Neutrophil (primary cell): ENCODE measurements at regions not wholly inside any gene's neighbourhood (a gene's known extent, or its start where the extent isn't known, plus 50 kb on each side); places are given as distances from the start of the nearest gene placed in this dataset.
"Not testable (repeated sequence)": the region's sequence is repeated elsewhere in the genome, so short reads cannot be mapped to it uniquely, and the experiment has no call there.

Source experiments
- H3K27ac ChIP-seq: fragments of 200-600 bp; sonication (generic); 2 replicates; pipeline ENCODE4 v1.5.1; 2016; ENCODE audit warnings: mild to moderate bottlenecking, moderate library complexity
- H3K27me3 ChIP-seq: fragments of 200-600 bp; sonication (generic); 2 replicates; pipeline ENCODE4 v1.6.0; 2016; ENCODE audit warnings: mild to moderate bottlenecking
- H3K36me3 ChIP-seq: fragments of 200-600 bp; sonication (generic); 2 replicates; pipeline ENCODE4 v1.5.1; 2017
- H3K4me1 ChIP-seq, 2 experiments: fragments of 200-600 bp in 1 of 2; sonication (generic) in 1 of 2; 1 replicate in 1 of 2; 2 replicates in 1 of 2; pipeline versions ENCODE4 v1.5.1 to v1.6.1; 2013 to 2016; ENCODE audit warnings: low read depth in 1 of 2, low read length in 1 of 2, mild to moderate bottlenecking in 1 of 2, moderate library complexity in 1 of 2; ENCODE audit not compliant: control insufficient read depth in 1 of 2, insufficient read depth in 1 of 2
- H3K4me3 ChIP-seq, 2 experiments: fragments of 200-600 bp in 1 of 2; sonication (generic) in 1 of 2; 1 replicate in 1 of 2; 2 replicates in 1 of 2; pipeline ENCODE4 v1.5.1; 2013 to 2016; ENCODE audit warnings: low read depth in 1 of 2, low read length in 1 of 2, mild to moderate bottlenecking in 1 of 2, moderate library complexity in 1 of 2
- H3K9me3 ChIP-seq: fragments of 200-600 bp; sonication (generic); 2 replicates; pipeline ENCODE4 v1.5.1; 2016
- TF ChIP-seq, protein P1 (sequence below): fragments of 200-600 bp; sonication (generic); IDR thresholded peaks from 2 replicates; pipeline ENCODE4 v1.5.1; 2016; ENCODE audit warnings: antibody characterized with exemption

DNA sequence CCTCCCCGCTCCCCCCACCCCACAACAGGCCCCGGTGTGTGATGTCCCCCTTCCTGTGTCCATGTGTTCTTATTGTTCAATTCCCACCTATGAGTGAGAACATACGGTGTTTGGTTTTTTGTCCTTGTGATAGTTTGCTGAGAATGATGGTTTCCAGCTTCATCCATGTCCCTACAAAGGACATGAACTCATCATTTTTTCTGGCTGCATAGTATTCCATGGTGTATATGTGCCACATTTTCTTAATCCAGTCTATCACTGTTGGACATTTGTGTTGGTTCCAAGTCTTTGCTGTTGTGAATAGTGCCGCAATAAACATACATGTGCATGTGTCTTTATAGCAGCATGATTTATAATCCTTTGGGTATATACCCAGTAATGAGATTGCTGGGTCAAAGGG, 104.3 kb downstream of the MTPN start:
- H3K4me1 ChIP-seq, H3K4me3 ChIP-seq, H3K9me3 ChIP-seq, H3K27me3 ChIP-seq, H3K27ac ChIP-seq, H3K36me3 ChIP-seq: not testable (repeated sequence)

DNA sequence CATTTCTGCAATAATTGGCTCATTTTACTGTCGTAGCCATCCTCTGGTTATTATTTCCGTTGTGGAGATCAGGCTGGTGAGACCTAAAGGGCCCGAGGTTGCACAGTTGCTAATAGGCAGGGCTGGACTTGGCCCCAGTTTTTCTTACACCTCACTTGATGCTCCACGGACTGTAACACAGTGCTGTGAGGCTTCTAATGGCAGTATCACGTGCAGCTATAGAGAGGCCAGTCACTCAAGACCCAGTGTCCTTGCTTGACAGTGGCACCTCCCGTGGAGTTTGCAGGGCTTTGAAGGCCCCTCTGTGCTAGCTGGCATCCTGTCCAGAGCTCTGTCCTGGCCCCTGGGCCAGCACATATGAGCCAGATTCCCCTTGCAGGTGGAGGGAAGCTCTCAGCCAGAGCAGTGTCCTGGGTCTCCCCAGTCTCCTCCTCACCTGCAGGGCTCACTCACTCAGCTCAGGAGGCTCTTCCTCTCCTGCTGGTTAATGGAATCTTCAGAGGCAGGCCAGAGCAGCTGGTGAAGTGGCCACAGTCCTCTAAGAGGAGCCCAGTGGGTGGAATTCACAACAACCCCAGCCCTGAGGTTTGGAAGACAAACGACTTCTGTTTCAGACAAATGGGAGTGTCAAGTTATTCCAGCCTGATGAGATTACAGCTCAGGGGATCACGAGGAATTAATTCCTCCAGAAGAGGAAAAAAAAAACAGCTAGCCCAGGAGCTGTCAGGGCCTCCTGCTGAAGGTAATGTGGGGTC, 114.2 kb upstream of the FAM180A start:
- Histone ChIP-seq H3K4me1 (no peaks in the 10 kb centered on the region), H3K4me3 (no peak overlapping the region), H3K36me3 (no peaks in the 10 kb centered on the region), H3K27ac (no peak overlapping the region), H3K9me3 (no peaks in the 10 kb centered on the region), H3K27me3 (no peaks in the 10 kb centered on the region)
- TF ChIP-seq, protein P1, sequence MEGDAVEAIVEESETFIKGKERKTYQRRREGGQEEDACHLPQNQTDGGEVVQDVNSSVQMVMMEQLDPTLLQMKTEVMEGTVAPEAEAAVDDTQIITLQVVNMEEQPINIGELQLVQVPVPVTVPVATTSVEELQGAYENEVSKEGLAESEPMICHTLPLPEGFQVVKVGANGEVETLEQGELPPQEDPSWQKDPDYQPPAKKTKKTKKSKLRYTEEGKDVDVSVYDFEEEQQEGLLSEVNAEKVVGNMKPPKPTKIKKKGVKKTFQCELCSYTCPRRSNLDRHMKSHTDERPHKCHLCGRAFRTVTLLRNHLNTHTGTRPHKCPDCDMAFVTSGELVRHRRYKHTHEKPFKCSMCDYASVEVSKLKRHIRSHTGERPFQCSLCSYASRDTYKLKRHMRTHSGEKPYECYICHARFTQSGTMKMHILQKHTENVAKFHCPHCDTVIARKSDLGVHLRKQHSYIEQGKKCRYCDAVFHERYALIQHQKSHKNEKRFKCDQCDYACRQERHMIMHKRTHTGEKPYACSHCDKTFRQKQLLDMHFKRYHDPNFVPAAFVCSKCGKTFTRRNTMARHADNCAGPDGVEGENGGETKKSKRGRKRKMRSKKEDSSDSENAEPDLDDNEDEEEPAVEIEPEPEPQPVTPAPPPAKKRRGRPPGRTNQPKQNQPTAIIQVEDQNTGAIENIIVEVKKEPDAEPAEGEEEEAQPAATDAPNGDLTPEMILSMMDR = no peak

DNA sequence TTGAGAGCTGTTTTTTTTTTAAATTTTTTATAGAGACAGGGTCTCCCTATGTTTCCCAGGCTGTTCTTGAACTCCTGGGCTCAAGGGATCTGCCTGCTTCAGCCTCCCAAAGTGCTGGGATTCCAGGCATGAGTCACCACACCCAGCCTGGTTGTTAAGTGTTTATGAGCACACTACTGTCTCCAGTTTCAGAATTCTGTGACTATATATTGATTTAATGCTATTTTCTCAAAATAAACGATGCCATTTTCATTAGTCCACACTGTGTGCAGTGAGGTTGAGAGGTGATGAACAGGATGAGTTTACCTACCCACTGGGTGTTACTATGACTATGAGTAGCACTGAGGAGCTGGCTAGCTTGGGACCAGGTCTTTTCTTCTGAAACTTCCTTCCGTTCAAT, 110.9 kb upstream of the FAM180A start:
- TF ChIP-seq, protein P1 = no peak
- Histone ChIP-seq H3K9me3 (no peaks in the 10 kb centered on the region), H3K27ac (no peak overlapping the region), H3K4me1 (no peaks in the 10 kb centered on the region), H3K27me3 (no peaks in the 10 kb centered on the region), H3K36me3 (no peaks in the 10 kb centered on the region), H3K4me3 (no peak overlapping the region)

DNA sequence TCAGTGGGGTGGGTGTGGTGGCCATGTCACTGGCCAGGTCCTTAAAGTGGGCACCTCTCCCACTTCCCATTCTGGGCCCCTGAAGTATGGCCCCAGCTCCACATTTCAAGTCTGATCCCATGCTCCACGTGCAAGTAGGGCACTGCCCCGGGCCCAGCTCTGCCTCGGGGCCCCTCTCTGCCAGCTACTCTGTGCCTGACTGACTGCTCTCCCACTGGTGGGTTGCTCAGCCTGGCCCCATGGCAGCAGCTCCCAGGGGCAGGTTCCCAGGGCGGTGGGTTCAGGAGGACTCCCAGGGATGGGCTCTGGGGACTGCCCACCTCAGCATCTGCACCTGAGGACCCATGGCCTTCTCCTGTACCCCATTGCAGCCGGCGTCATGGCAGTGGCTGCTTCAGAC, 110.2 kb upstream of the FAM180A start:
- Histone ChIP-seq H3K4me3 (no peak overlapping the region), H3K9me3 (no peaks in the 10 kb centered on the region), H3K27ac (no peak overlapping the region), H3K27me3 (no peaks in the 10 kb centered on the region), H3K36me3 (no peaks in the 10 kb centered on the region), H3K4me1 (no peaks in the 10 kb centered on the region)
- TF ChIP-seq, protein P1 = no peak

DNA sequence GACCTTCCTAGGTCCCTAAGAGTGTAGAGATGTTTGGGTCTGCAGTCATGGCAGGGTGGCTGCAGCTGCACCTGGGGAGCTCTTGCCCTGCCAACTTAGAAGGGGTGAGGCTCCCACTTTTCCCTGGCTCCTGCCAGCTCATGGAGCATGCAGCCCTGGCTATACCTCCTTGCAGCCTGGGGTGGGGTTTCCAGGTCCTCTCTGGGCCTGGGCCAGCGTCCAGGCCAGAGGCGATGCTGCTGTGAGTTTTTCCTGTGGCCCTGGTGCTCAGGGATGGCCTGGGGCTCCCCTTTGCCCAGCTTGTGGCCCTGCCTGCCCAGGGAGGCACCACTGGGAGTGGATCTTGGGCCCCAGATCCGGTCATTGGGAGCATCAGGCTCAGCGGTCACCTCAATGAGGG, 109.8 kb upstream of the FAM180A start:
- peaks cover 2% of the 10 kb centered on the region for H3K27me3 ChIP-seq
- H3K36me3 ChIP-seq = no peaks in the 10 kb centered on the region
- no peaks in the 10 kb centered on the region for H3K9me3 ChIP-seq
- H3K4me3 ChIP-seq = no peak overlapping the region
- TF ChIP-seq, protein P1 = no peak
- H3K27ac ChIP-seq = no peak overlapping the region
- no peaks in the 10 kb centered on the region for H3K4me1 ChIP-seq

DNA sequence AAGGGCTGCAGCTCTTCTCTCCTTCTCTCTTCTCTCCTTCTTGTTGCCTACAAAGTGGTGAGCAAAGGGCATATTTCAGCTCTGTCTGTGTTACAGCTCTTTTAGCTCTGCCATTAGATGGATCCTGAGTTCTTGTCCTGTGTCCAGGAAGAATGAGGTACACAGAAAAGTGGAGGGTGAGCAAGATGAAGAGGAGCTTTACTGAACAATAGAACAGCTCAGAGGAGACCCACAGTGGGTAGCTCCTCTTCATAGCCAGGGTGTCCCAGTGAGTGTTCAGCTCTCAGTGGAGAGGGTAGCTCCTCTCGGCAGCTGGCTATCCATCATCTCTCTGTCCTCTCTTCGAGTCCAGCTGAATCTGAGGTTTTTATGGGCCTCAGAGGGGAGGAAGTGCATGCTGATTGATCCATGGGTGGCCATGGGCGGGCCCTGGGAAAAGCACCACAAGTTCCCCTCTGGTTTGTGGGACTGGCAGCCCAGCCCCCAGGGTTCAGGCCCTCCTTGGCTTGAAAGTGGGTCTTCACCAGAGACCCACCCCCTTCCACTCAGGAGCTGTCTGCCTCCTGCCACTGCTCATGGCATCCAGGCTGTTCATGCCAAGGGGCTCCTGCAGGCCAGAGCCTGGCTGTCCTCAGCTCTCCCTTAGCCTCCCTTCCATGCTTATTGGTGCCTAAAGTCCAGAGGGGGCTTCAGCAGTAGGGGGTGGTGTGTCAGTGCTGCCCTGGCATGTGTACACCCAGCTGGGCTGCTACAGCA, 109.1 kb upstream of the FAM180A start:
- Histone ChIP-seq H3K27ac (no peak overlapping the region), H3K4me1 (no peaks in the 10 kb centered on the region), H3K36me3 (no peaks in the 10 kb centered on the region), H3K27me3 (peaks cover 5% of the 10 kb centered on the region), H3K9me3 (no peaks in the 10 kb centered on the region), H3K4me3 (no peak overlapping the region)
- TF ChIP-seq, protein P1 = no peak
